ENCODE measurements at regions not wholly inside any gene's neighbourhood (a gene's known extent, or its start where the extent isn't known, plus 50 kb on each side); places are given as distances from the start of the nearest gene placed in this dataset.

DNA sequence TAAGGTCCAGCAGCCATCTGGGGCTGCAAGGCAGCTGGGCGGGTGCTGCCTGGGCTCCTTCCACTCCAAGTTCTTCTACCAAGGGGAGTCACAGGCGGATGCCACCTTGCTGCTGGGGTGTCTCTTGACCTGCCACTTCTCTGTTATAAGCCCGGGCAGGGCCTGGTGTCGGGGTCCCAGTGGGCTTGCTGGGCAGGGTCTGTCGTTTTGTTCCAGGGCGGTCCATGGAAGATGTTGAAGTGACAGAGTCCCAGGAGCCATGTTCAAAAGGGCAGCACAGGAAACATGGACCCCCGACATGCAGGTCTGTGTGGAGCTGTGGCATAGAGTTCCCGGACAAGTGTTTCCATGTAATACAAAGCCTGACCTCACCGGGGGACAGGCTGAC, 91.1 kb downstream of the TNFRSF13B start:
- H3K9me2 ChIP-seq (ENCODE audit: insufficient read depth): no peaks in the 10 kb centered on the region
- H3K4me2 ChIP-seq (ENCODE audit: low read length): no peak overlapping the region
- H3K9me3 ChIP-seq (ENCODE audit: control insufficient read depth in 1 of 2, insufficient read depth in 1 of 2, low read depth in 1 of 2, low read length in 2 of 2): no peaks in the 10 kb centered on the region
- BruUV-seq (replicated peaks): no TSS peak
- H4K20me1 ChIP-seq (ENCODE audit: insufficient read depth): no peaks in the 10 kb centered on the region
- intact Hi-C loops (cut with micrococcal nuclease): no loop called here
- DNase-seq (ENCODE audit: low read depth, low spot score) (no peak), ATAC-seq (no peak)
- no peak overlapping the region for H3K9ac ChIP-seq (ENCODE audit: low read length)
- CTCF ChIA-PET: no interaction called here
- H3K79me2 ChIP-seq (ENCODE audit: insufficient read depth, low read length): no peaks in the 10 kb centered on the region
- TF ChIP-seq SRF (IDR thresholded peaks at IDR 0.05; ENCODE audit: low read depth) (no peak), ZNF274 (IDR thresholded peaks at IDR 0.05; ENCODE audit: low read depth, low read length) (no peak), CEBPB (IDR thresholded peaks at IDR 0.05; ENCODE audit: low read depth) (no peak), JUND (IDR thresholded peaks at IDR 0.05) (no peak)
- TF ChIP-seq, protein P1, sequence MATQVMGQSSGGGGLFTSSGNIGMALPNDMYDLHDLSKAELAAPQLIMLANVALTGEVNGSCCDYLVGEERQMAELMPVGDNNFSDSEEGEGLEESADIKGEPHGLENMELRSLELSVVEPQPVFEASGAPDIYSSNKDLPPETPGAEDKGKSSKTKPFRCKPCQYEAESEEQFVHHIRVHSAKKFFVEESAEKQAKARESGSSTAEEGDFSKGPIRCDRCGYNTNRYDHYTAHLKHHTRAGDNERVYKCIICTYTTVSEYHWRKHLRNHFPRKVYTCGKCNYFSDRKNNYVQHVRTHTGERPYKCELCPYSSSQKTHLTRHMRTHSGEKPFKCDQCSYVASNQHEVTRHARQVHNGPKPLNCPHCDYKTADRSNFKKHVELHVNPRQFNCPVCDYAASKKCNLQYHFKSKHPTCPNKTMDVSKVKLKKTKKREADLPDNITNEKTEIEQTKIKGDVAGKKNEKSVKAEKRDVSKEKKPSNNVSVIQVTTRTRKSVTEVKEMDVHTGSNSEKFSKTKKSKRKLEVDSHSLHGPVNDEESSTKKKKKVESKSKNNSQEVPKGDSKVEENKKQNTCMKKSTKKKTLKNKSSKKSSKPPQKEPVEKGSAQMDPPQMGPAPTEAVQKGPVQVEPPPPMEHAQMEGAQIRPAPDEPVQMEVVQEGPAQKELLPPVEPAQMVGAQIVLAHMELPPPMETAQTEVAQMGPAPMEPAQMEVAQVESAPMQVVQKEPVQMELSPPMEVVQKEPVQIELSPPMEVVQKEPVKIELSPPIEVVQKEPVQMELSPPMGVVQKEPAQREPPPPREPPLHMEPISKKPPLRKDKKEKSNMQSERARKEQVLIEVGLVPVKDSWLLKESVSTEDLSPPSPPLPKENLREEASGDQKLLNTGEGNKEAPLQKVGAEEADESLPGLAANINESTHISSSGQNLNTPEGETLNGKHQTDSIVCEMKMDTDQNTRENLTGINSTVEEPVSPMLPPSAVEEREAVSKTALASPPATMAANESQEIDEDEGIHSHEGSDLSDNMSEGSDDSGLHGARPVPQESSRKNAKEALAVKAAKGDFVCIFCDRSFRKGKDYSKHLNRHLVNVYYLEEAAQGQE (IDR thresholded peaks at IDR 0.05; ENCODE audit: low read depth): no peak
- POLR2A ChIA-PET: no interaction called here
- no peaks in the 10 kb centered on the region for H3K4me1 ChIP-seq (ENCODE audit: control insufficient read depth in 1 of 2, insufficient read depth in 2 of 2, low read length in 2 of 2)
- H3K4me3 ChIP-seq (replicated peaks in 1 of 2; ENCODE audit: low read depth in 1 of 2, low read length in 2 of 2): no peak overlapping the region
- RAD21 ChIA-PET (ENCODE audit: low non-redundant PET in 1 of 2, low total read pairs in 2 of 2, uncharacterized antibody in 2 of 2, unreplicated experiment in 2 of 2): no interaction called here
- H3K36me3 ChIP-seq (ENCODE audit: control insufficient read depth in 1 of 2, insufficient read depth in 2 of 2, low read length in 2 of 2): no peaks in the 10 kb centered on the region
- H2AFZ ChIP-seq (ENCODE audit: low read depth, low read length, poor library complexity, severe bottlenecking): no peak overlapping the region
- no peaks in the 10 kb centered on the region for H3K27me3 ChIP-seq (ENCODE audit: insufficient read depth, low read length)
- H3K27ac ChIP-seq (ENCODE audit: low read depth, low read length): no peak overlapping the region

DNA sequence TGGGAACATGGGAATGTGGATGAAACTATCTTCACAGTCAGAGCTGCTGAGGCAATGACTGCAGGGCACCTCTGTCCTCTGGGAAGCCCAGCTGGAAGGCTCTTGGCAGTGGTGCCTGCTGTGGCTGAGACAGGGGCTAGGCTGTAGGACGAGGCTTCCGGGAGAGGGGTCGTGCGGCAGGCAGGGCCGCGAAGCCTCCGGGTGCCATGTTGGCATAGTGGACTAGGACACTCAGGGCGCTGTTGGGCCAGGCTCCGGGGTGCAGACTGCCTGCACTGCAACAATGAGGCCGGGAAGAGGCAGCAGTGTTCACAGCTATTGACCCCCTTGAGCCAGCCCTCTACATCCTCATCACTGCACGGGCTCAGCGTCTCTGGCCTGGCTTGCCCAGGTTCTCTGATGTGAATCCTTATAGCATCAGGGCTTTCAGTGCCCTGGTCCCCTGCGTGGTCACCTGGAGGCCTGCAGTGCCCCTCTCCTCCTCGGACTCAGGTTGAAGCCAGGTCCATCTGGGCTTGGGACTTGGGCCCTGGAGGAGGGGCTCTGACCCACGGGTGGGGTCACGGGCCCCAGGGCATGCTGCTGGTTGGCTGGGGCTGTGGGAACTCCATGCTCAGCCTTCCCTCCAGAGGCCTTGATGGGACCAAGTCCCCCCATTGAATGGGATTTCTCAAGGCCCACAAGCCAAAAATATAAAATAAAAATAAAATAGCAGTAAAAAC, 91.6 kb downstream of the TNFRSF13B start:
- ATAC-seq (no peak), DNase-seq (ENCODE audit: low read depth, low spot score) (no peak)
- H3K4me1 ChIP-seq (ENCODE audit: control insufficient read depth in 1 of 2, insufficient read depth in 2 of 2, low read length in 2 of 2): no peaks in the 10 kb centered on the region
- CTCF ChIA-PET: no interaction called here
- BruUV-seq (replicated peaks): no TSS peak
- no peak overlapping the region for H2AFZ ChIP-seq (ENCODE audit: low read depth, low read length, poor library complexity, severe bottlenecking)
- POLR2A ChIA-PET: no interaction called here
- intact Hi-C loops (cut with micrococcal nuclease): no loop called here
- no peak overlapping the region for H3K27ac ChIP-seq (ENCODE audit: low read depth, low read length)
- H3K4me2 ChIP-seq (ENCODE audit: low read length): no peak overlapping the region
- no peaks in the 10 kb centered on the region for H3K27me3 ChIP-seq (ENCODE audit: insufficient read depth, low read length)
- H4K20me1 ChIP-seq (ENCODE audit: insufficient read depth): no peaks in the 10 kb centered on the region
- H3K9ac ChIP-seq (ENCODE audit: low read length): no peak overlapping the region
- H3K4me3 ChIP-seq (replicated peaks in 1 of 2; ENCODE audit: low read depth in 1 of 2, low read length in 2 of 2): no peak overlapping the region
- no peaks in the 10 kb centered on the region for H3K79me2 ChIP-seq (ENCODE audit: insufficient read depth, low read length)
- H3K9me3 ChIP-seq (ENCODE audit: control insufficient read depth in 1 of 2, insufficient read depth in 1 of 2, low read depth in 1 of 2, low read length in 2 of 2): no peaks in the 10 kb centered on the region
- no peak for TF ChIP-seq SIN3A (IDR thresholded peaks at IDR 0.05; ENCODE audit: low read depth)
- no peak for TF ChIP-seq POLR2A (IDR thresholded peaks at IDR 0.05; ENCODE audit: borderline replicate concordance, extremely low read depth, insufficient read depth, insufficient read length)
- no peak for TF ChIP-seq RAD21 (IDR thresholded peaks at IDR 0.05; ENCODE audit: low read depth)
- no peak for TF ChIP-seq FOSL1 (IDR thresholded peaks at IDR 0.05; ENCODE audit: low read depth)
- no peak for TF ChIP-seq ZNF274 (IDR thresholded peaks at IDR 0.05; ENCODE audit: low read depth, low read length)
- no peak for TF ChIP-seq CEBPB (IDR thresholded peaks at IDR 0.05; ENCODE audit: low read depth)
- no peak for TF ChIP-seq ELF1 (IDR thresholded peaks at IDR 0.05; ENCODE audit: borderline replicate concordance, low read depth)
- TF ChIP-seq, protein P2, sequence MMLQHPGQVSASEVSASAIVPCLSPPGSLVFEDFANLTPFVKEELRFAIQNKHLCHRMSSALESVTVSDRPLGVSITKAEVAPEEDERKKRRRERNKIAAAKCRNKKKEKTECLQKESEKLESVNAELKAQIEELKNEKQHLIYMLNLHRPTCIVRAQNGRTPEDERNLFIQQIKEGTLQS (IDR thresholded peaks at IDR 0.05): no peak
- no peak for TF ChIP-seq EZH2 (IDR thresholded peaks at IDR 0.05)
- RAD21 ChIA-PET (ENCODE audit: low non-redundant PET in 1 of 2, low total read pairs in 2 of 2, uncharacterized antibody in 2 of 2, unreplicated experiment in 2 of 2): no interaction called here
- no peaks in the 10 kb centered on the region for H3K36me3 ChIP-seq (ENCODE audit: control insufficient read depth in 1 of 2, insufficient read depth in 2 of 2, low read length in 2 of 2)
- no peaks in the 10 kb centered on the region for H3K9me2 ChIP-seq (ENCODE audit: insufficient read depth)

Measured in HCT116 (cell line).